IMR-90 (cell line): ENCODE measurements at regions not wholly inside any gene's neighbourhood (a gene's known extent, or its start where the extent isn't known, plus 50 kb on each side); places are given as distances from the start of the nearest gene placed in this dataset.

Source experiments
- ATAC-seq: fragments of 200-7000 bp; cut with Tn5 transposase; 2 replicates; pipeline ENCODE4 v1.9.1; 2020; ENCODE audit warnings: low read depth, mild to moderate bottlenecking, moderate library complexity
- BruUV-seq: library from RNA; stranded (reverse); fragments of 400-500 nt; replicated peaks from 2 replicates; lab custom pipeline; 2021; lab: Mats Ljungman, UMichigan
- CTCF ChIA-PET: fragments of 300-600 bp; formaldehyde crosslinking; extraction: SDS; loops from one replicate; lab custom pipeline; 2021; ENCODE audit warnings: antibody characterized with exemption; lab: Yijun Ruan, JAX
- POLR2A ChIA-PET: fragments of 300-600 bp; sonication (Branson Sonifier 250); formaldehyde crosslinking; loops from one replicate; lab custom pipeline; 2022; ENCODE audit warnings: antibody characterized with exemption; ENCODE audit not compliant: unreplicated experiment; lab: Charles Lee
- DNase-seq: peaks from one replicate; pipeline ENCODE4 v3.0.0; 2013
- H2AFZ ChIP-seq: replicated peaks from 2 replicates; pipeline ENCODE3; 2013; ENCODE audit warnings: low read length, mild to moderate bottlenecking; ENCODE audit not compliant: poor library complexity
- H2AK5ac ChIP-seq: 2 replicates; pipeline ENCODE4 v1.6.1; 2013; ENCODE audit warnings: low read depth, low read length, inconsistent platforms
- H2AK9ac ChIP-seq: replicated peaks from 2 replicates; pipeline ENCODE3; 2013; ENCODE audit warnings: mild to moderate bottlenecking, low read depth, low read length, moderate library complexity; ENCODE audit not compliant: poor library complexity
- H2BK120ac ChIP-seq: 2 replicates; pipeline ENCODE4 v1.6.1; 2013; ENCODE audit warnings: low read depth, low read length, inconsistent platforms
- H2BK15ac ChIP-seq: 3 replicates; pipeline ENCODE4 v1.6.1; 2013; ENCODE audit warnings: low read depth, low read length, inconsistent platforms
- H2BK20ac ChIP-seq: 2 replicates; pipeline ENCODE4 v1.6.1; 2013; ENCODE audit warnings: low read depth, mild to moderate bottlenecking, inconsistent platforms, low read length, moderate library complexity
- H2BK5ac ChIP-seq: 2 replicates; pipeline ENCODE4 v1.6.1; 2013; ENCODE audit warnings: mild to moderate bottlenecking, low read depth, low read length, inconsistent platforms; ENCODE audit not compliant: poor library complexity, severe bottlenecking
- H3K14ac ChIP-seq: replicated peaks from 2 replicates; pipeline ENCODE4 v1.6.1; 2013; ENCODE audit warnings: low read depth, low read length, inconsistent platforms
- H3K18ac ChIP-seq: 2 replicates; pipeline ENCODE4 v1.6.1; 2013; ENCODE audit warnings: low read depth, low read length, control low read depth
- H3K23ac ChIP-seq: 2 replicates; pipeline ENCODE4 v1.6.1; 2013; ENCODE audit warnings: low read depth, low read length, inconsistent platforms
- H3K27ac ChIP-seq: 2 replicates; pipeline ENCODE4 v1.5.1; 2013; ENCODE audit warnings: mild to moderate bottlenecking, control low read depth, low read length; ENCODE audit not compliant: insufficient read depth
- H3K27me3 ChIP-seq: 2 replicates; pipeline ENCODE4 v1.6.1; 2013; ENCODE audit warnings: low read length; ENCODE audit not compliant: control insufficient read depth, insufficient read depth
- H3K36me3 ChIP-seq: 2 replicates; pipeline ENCODE4 v1.6.1; 2013; ENCODE audit warnings: low read length, mixed read lengths; ENCODE audit not compliant: control insufficient read depth, insufficient read depth
- H3K4ac ChIP-seq: 2 replicates; pipeline ENCODE4 v1.6.1; 2013; ENCODE audit warnings: low read depth, low read length, inconsistent platforms
- H3K4me1 ChIP-seq: 2 replicates; pipeline ENCODE4 v1.6.1; 2013; ENCODE audit warnings: low read length, mixed read lengths; ENCODE audit not compliant: control insufficient read depth, insufficient read depth
- H3K4me2 ChIP-seq: 2 replicates; pipeline ENCODE4 v1.6.1; 2013; ENCODE audit warnings: low read depth, mild to moderate bottlenecking, control low read depth, low read length, moderate library complexity
- H3K4me3 ChIP-seq: 2 replicates; pipeline ENCODE4 v1.5.1; 2013; ENCODE audit warnings: low read depth, mild to moderate bottlenecking, control low read depth, low read length, moderate library complexity; ENCODE audit not compliant: insufficient read depth
- H3K56ac ChIP-seq: 2 replicates; pipeline ENCODE4 v1.6.1; 2013; ENCODE audit warnings: low read length, inconsistent platforms; ENCODE audit not compliant: insufficient read depth; ENCODE audit errors: extremely low read depth
- H3K79me1 ChIP-seq, 2 experiments: 2 replicates each; pipeline ENCODE4 v1.6.1; 2013; ENCODE audit warnings: low read length in 2 of 2, inconsistent platforms in 1 of 2, low read depth in 1 of 2
- H3K9ac ChIP-seq: 2 replicates; pipeline ENCODE4 v1.6.1; 2013; ENCODE audit warnings: low read depth, low read length, control low read depth
- H3K9me1 ChIP-seq: 2 replicates; pipeline ENCODE4 v1.6.1; 2013; ENCODE audit warnings: low read length, inconsistent platforms; ENCODE audit not compliant: insufficient read depth
- H3K9me3 ChIP-seq: 2 replicates; pipeline ENCODE4 v1.6.1; 2013; ENCODE audit warnings: low read length; ENCODE audit not compliant: control insufficient read depth, insufficient read depth
- H4K20me1 ChIP-seq: 2 replicates; pipeline ENCODE4 v1.6.1; 2013; ENCODE audit warnings: low read length, inconsistent platforms; ENCODE audit not compliant: insufficient read depth
- H4K5ac ChIP-seq: 2 replicates; pipeline ENCODE4 v1.6.1; 2013; ENCODE audit warnings: mild to moderate bottlenecking, low read depth, low read length, control low read depth
- H4K8ac ChIP-seq, 2 experiments: 2 replicates each; pipeline ENCODE4 v1.6.1; 2013; ENCODE audit warnings: low read depth in 2 of 2, low read length in 2 of 2, control low read depth in 1 of 2, inconsistent platforms in 1 of 2
- H4K91ac ChIP-seq: 2 replicates; pipeline ENCODE4 v1.6.1; 2013; ENCODE audit warnings: low read depth, low read length, inconsistent platforms; ENCODE audit not compliant: insufficient read depth
- CEBPB ChIP-seq: IDR thresholded peaks from 2 replicates; pipeline ENCODE4 v1.6.1; 2012; ENCODE audit warnings: low read depth, low read length, improper control_type of control experiment
- ELK1 ChIP-seq: fragments of 150-350 bp; IDR thresholded peaks from 2 replicates; pipeline ENCODE4 v1.6.1; 2016; ENCODE audit warnings: low read depth, mild to moderate bottlenecking, low read length, moderate library complexity, borderline replicate concordance
- FOS ChIP-seq: fragments of 150-350 bp; IDR thresholded peaks from 2 replicates; pipeline ENCODE4 v1.6.1; 2016; ENCODE audit warnings: low read depth, low read length
- MXI1 ChIP-seq: IDR thresholded peaks from 2 replicates; pipeline ENCODE4 v1.6.1; 2012; ENCODE audit warnings: low read depth, mild to moderate bottlenecking, low read length, moderate library complexity, borderline replicate concordance
- NFE2L2 ChIP-seq: fragments of 150-350 bp; IDR thresholded peaks from 2 replicates; pipeline ENCODE4 v1.6.1; 2016; ENCODE audit warnings: low read depth, mild to moderate bottlenecking, low read length
- RAD21 ChIP-seq: IDR thresholded peaks from 2 replicates; pipeline ENCODE4 v1.6.1; 2012; ENCODE audit warnings: low read length, improper control_type of control experiment
- SMC3 ChIP-seq: fragments of 150-350 bp; IDR thresholded peaks from 2 replicates; pipeline ENCODE4 v1.6.1; 2016; ENCODE audit warnings: low read depth, mild to moderate bottlenecking, antibody characterized with exemption, low read length, moderate library complexity
- USF2 ChIP-seq: fragments of 150-350 bp; IDR thresholded peaks from 2 replicates; pipeline ENCODE4 v1.6.1; 2017; ENCODE audit warnings: mild to moderate bottlenecking, antibody characterized with exemption, low read length, low read depth
- WGBS, 2 experiments: methylation state at CpG; one replicate each; pipeline versions ENCODE4 v1.1.5 to v1.1.7; 2013; ENCODE audit warnings: missing lambda C conversion rate in 2 of 2; ENCODE audit not compliant: insufficient read length in 1 of 2; ENCODE audit errors: extremely low coverage in 2 of 2; 5-methylcytosine and 5-hydroxymethylcytosine counted together
- dilution Hi-C: fragments of 300-500 bp; cut with HindIII; formaldehyde crosslinking; loops from one replicate; pipeline ENCODE4 v1.14.3; 2018; ENCODE audit warnings: low sequenced_read_pairs; ENCODE audit not compliant: unreplicated experiment
- in situ Hi-C: fragments of 300-500 bp; cut with MboI; formaldehyde crosslinking; loops from 3 replicates; pipeline ENCODE4 v1.14.3; 2019; ENCODE audit warnings: low sequenced_read_pairs, inconsistent platforms, mixed read lengths
- intact Hi-C: fragments of 100-400 bp; cut with micrococcal nuclease; formaldehyde crosslinking; loops from 2 replicates; pipeline ENCODE4 v1.10.0; 2022

GRCh38 chr5:24732184-24732583 lies 87.4 kb upstream of the CDH10 start:
- Histone ChIP-seq H2AK9ac (no peak overlapping the region), H3K9me1 (no peaks in the 10 kb centered on the region), H2AFZ (no peak overlapping the region), H4K8ac (no peak overlapping the region), H3K4me1 (no peaks in the 10 kb centered on the region), H3K4me2 (no peak overlapping the region), H2BK120ac (no peak overlapping the region), H2BK5ac (no peak overlapping the region), H4K5ac (no peak overlapping the region), H2BK15ac (no peak overlapping the region), H4K91ac (no peak overlapping the region), H2AK5ac (no peak overlapping the region), H3K9ac (no peak overlapping the region), H3K36me3 (no peaks in the 10 kb centered on the region), H3K79me1 (no peaks in the 10 kb centered on the region), H3K27me3 (no peaks in the 10 kb centered on the region), H3K27ac (no peak overlapping the region), H3K23ac (no peak overlapping the region), H3K4ac (no peak overlapping the region), H3K4me3 (no peak overlapping the region), H3K9me3 (peaks cover 7% of the 10 kb centered on the region; the same call in 1 of the 2 replicates), H4K20me1 (no peaks in the 10 kb centered on the region), H2BK20ac (no peak overlapping the region), H3K18ac (no peak overlapping the region), H3K14ac (no peak overlapping the region), H3K56ac (no peak overlapping the region)
- TF ChIP-seq FOS = no peak
- no peak for TF ChIP-seq USF2
- no peak for TF ChIP-seq SMC3
- TF ChIP-seq NFE2L2 = no peak
- TF ChIP-seq CEBPB = no peak
- no peak for TF ChIP-seq MXI1
- no peak for TF ChIP-seq RAD21
- TF ChIP-seq ELK1 = no peak
- in situ Hi-C loops (no loop called here), intact Hi-C loops (no loop called here), dilution Hi-C loops (no loop called here)
- no CpG with 5 or more reads among the region's 5 CpGs for WGBS, 2 experiments
- CTCF ChIA-PET = no interaction called here
- DNase-seq = no peak
- POLR2A ChIA-PET = no interaction called here
- no TSS peak for BruUV-seq
- no peak for ATAC-seq
